A172 (cell line): ENCODE measurements at regions not wholly inside any gene's neighbourhood (a gene's known extent, or its start where the extent isn't known, plus 50 kb on each side); places are given as distances from the start of the nearest gene placed in this dataset.
"Not testable (repeated sequence)": the region's sequence is repeated elsewhere in the genome, so short reads cannot be mapped to it uniquely, and the experiment has no call there.

Experiments used
- DNase-seq: peaks from one replicate; pipeline ENCODE4 v3.0.0-alpha.2; 2015; ENCODE audit warnings: low spot score

DNA sequence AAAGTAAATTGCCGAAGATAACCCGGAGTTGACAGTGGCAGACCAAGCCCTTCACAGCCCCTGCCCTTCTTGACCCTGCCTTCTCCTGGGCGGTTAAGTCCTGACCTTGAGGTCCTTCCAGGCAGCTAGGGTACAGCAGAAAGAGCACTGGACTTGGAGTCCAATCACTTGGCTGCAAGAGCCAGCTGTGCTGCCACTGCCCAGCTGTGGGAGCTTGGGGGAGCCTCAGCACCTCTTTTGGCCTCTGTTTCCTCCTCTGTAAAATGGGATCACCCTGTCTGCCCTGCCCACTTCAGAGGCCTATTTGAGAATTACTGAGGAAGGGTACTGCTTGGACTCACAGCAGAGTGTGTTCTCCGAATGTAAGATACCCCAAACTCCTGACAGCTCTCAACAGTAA, 66.2 kb upstream of the SMAD6 start:
- DNase-seq: no peak

DNA sequence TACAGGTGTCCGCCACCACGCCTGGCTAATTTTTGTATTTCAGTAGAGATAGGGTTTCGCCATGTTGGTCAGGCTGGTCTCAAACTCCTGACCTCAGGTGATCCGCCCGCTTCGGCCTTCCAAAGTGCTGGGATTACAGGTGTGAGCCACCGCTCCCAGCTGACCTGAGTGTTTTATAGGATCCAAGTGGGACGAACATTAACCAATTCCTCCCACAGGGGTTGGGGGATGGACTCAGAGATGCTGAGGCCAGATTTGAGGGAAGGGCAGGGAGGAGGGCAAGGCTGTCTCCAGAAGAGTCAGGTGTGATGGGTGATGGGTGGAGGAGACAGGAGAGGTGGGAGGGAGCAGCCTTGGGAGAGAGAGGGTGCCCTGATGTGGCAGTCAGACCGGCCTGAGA, 65.0 kb upstream of the SMAD6 start:
- DNase-seq: not testable (repeated sequence)

DNA sequence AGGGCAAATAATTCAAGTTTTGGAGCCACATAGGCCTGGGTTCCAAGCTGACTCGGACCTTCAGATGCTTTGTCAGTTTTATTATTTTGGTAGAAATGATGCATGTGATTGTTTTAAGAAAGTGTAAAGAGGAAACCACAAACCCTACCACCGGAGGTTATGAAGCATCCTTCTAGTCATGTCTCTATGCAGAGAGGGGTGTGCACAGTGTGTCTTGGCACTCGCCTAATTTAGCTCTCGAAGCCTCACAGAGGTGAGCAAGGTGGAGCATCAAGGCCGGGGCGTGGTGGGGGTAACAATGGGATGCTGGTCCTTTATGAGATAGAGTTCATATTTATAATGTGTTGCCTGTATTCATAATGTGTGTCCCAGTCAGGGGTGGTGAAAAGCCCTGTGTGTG, 63.7 kb upstream of the SMAD6 start:
- DNase-seq: no peak

DNA sequence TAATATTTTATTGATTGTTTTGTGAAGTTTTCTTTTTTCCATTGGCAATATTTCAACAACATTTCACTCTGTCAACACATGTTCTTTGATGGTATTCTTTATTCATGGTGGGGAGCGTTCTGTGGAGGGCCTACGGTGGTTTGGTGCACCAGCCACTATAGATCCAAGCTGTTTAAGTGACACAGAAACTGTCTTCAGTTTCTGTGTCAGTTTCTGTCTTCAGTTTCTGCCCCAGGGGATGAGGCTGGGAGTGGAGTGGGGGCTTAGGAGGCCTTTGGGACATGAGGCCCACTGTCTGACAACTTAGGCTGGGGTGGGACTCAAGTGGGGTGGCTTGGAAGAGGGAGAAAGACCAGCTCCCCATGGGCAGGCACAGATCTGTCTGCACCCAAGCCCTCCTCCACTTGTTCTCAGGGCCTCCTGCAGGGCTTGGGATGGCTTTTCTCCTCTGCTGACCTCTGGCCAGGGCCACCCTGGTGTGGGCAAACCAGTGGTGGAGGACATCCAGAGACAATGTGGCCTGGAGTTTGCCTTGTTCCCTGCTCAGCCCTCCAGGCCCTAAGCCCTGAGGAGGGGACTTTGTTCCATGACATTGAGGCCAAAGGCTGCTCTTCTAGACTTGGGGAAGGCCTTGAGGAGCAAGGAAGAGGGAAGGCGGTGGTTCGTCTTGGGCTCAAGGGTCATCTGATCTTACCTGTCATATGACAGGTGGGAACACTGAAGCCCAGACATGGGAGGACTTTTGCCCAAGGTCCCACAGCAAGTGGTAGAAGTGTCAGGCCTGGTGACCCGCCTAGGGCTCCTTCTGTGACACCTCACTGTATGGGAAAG, 60.3 kb upstream of the SMAD6 start:
- no peak for DNase-seq

DNA sequence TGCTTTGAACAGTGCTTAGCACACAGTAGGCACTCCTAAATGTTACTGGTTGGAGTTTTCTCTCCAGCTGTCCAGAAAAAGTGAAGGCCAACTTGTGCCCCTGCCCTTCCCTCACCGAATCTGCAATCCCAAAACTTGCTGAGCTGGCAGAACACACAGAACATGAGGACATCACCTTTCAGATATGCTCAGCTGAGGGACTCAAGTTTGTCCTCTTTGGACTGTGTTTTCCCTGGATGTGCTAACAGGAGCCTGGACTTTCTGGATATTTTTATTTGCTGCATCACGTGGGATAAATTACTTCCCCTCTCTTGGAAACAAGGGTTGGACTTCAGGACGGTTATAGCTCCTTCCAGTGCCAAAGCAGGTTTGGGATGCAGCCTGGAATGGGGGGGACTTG, 59.5 kb upstream of the SMAD6 start:
- DNase-seq: no peak

DNA sequence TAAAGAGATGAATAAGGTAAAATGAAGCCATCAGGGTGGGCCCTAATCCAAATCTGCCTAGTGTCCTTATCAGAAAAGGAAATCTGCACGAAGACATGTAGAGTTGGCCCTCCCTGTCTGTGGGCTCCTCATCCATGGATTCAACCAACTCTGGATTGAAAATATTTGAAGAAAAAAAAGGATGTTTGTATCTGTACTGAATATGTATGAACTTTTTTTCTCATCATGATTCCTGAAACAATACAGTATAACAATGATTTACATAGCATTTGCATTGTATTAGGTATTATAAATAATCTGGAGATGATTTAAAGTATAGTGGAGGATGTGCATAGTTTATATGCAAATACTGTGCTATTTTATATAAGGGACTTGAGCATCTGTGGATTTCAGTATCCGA, 59.0 kb upstream of the SMAD6 start:
- DNase-seq: no peak

- no peak for DNase-seq
These were observed 57.8 kb upstream of the SMAD6 start for GRCh38 chr15:66644000-66644787.

GRCh38 chr15:66644869-66645268, 57.2 kb upstream of the SMAD6 start:
- DNase-seq: no peak

DNA sequence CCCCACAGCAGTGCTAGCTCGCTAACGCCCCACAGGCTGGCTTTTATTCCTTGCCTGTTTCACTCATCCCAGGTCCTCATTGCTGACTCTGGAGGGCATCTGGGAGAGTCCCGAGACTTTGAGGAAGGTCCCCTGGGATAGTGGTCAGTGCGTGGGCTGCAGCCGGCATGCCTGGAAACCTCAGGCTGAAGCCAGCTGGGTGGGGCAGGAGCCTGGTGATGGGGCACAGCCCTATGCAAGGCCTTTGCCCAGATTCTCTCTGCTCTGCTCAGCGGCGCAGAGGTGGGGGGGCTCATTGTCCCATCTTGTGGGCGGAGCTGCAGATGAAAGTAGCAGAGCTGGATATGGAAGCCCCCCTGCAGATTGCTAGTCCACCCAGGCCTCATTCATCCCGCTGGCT, 55.7 kb upstream of the SMAD6 start:
- no peak for DNase-seq

- DNase-seq: no peak
These were observed 55.2 kb upstream of the SMAD6 start for GRCh38 chr15:66646799-66647198.

DNA sequence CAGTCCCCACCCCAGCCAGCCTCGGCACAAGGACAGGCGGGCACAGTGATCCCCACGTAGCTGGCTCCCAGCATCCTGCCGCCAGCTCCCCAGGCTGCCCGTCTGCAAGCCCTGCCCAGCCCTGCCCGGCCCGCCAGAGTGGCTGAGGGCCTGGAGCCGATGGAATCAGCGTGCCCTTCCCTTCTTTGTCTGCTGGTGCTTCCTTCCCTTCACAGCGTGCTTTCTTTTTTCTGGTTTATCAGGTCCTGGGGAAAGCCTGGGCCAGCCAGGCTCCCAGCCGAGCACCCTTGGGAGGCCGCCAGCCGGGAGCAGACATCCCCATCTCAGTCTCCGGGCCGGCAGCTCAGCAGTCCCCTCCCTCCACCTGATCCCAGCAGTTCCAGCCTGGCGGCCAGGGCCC, 54.7 kb upstream of the SMAD6 start:
- DNase-seq: no peak

DNA sequence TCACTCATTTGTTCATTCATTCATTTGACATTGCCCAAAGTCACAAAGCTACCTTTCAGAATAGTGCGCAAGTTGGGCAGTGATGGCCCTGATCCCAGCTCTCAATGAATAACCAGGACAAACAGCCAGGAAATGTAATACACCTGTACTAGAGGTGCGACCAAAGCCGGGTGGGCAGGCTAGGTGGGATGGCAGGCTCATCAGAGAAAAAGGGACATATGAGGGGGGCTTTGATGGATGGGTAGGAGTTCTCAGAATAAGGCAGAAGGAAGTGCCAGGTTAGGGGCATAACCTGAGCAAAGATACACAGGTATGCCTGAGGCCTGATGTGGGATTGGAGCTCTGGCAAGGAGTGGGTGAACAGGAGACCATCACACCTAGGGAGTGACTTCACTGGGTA, 53.4 kb upstream of the SMAD6 start:
- DNase-seq: no peak

DNA sequence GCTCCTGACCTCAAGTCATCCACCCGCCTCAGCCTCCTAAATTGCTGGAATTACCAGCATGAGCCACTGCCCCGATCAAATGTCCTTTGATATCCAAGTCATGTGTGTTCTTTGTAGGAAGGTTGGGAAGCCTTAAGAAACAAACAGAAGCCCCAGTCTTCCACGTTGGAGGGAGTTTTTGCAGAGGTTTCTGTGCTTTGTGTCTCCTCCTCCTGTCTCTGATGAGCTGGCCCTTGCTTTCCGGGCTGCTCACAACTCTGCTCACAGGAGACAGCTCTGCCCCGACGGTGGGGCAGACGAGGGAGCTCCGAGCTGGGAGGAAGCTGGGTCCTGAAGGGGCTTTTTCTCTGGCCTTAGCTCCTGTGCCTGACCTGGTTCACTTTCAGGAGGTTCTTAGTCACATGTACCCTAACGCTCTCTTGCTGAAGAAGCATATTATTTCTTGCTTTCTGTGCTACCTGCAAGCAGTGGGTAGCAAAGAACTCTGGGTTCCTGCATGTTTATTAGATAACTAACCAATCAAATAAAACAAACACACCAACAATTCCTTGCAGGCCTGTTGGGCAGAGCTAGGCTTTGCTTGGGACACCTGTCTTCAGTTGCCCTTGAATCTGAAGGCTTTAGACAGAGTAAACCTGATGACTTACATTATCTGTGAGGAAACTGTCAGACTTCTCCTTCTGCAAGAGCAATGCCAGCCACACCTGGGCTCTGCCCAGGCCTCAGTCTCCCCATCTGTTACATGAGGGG, 52.6 kb upstream of the SMAD6 start:
- DNase-seq: no peak

- peak; percentile 54 for DNase-seq
These were observed 51.6 kb upstream of the SMAD6 start for GRCh38 chr15:66650433-66650832.

DNA sequence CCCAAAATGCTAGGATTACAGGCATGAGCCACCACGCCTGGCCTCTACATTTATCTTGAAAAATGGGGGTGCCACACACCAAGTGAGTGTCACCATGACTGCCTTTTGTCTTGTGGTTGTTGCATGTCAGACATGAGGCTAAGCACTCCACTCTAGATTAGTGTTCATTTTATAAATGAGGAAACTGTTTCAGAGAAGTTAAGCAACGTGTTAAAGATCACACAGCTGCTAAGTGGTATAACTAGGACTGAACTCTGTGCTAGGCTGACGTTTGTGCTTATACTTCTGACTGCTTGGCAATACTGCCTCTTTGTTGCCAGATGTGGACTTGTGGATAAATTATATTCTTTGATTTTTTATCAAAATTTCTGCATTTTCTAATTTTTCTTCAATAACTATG, 50.8 kb upstream of the SMAD6 start:
- DNase-seq: no peak

DNA sequence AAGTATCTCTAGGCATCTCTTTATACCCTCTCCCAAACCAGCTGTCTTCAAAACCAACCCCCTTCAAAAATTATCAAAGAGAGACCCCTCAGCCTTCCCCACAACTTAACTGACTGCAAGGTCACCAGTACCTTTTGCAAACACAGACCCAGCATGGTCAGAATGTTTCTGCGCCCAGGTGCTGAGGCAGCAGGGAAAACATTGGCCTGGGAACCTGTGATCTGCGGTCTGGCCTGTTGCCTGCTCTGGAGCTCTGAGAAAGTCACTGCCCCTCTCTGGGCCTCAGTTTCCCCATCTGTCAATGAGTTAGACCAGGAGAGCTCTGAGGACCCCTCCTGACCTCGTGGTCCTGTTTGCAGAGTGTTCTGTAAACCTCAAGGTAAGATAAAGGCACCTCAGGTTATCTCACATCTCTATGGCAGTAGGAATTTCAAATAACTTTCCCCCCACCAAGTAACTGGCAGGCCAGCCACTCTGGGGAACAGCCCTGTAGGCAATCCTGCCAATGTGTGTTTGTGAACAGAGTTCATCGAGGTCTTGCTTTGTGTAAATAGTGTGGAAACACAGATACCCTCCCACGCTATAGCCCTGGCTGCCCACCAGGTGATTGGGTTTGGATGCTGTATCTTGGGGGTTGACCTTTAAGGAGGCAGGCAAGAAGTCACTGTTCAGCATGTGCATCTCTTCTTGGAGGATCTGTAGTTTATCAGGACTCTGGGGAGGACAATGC, 50.0 kb upstream of the SMAD6 start:
- DNase-seq: no peak
